ENCODE measurements at regions not wholly inside any gene's neighbourhood (a gene's known extent, or its start where the extent isn't known, plus 50 kb on each side); places are given as distances from the start of the nearest gene placed in this dataset.
A peak's percentile ranks its signal among the peaks of the same experiment; 100 is the strongest.

GRCh38 chrX:45765767-45766166 lies 565.1 kb upstream of the DIPK2B start:
- TF ChIP-seq, protein P1, sequence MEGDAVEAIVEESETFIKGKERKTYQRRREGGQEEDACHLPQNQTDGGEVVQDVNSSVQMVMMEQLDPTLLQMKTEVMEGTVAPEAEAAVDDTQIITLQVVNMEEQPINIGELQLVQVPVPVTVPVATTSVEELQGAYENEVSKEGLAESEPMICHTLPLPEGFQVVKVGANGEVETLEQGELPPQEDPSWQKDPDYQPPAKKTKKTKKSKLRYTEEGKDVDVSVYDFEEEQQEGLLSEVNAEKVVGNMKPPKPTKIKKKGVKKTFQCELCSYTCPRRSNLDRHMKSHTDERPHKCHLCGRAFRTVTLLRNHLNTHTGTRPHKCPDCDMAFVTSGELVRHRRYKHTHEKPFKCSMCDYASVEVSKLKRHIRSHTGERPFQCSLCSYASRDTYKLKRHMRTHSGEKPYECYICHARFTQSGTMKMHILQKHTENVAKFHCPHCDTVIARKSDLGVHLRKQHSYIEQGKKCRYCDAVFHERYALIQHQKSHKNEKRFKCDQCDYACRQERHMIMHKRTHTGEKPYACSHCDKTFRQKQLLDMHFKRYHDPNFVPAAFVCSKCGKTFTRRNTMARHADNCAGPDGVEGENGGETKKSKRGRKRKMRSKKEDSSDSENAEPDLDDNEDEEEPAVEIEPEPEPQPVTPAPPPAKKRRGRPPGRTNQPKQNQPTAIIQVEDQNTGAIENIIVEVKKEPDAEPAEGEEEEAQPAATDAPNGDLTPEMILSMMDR (IDR thresholded peaks at IDR 0.05; ENCODE audit: low read depth, low read length), result no peak
- H3K27me3 ChIP-seq (ENCODE audit: control insufficient read depth, insufficient read depth, low read length), result no peaks in the 10 kb centered on the region
- CTCF ChIA-PET, result interaction anchor here (1.3 kb wide), 1 partner anchor 58 kb away, joined by 5 read pairs; no protein-coding TSS in a partner anchor
- H3K4me3 ChIP-seq (ENCODE audit: low read depth, low read length), result peak overlapping the region; percentile 62
- POLR2A ChIA-PET, result interaction anchor here (0.5 to 1.4 kb wide), 5 partner anchors 39 to 640 kb away, joined by 3 to 8 read pairs (median 3); no protein-coding TSS in a partner anchor
- no peak for DNase-seq (ENCODE audit: low read depth, low spot score)
- no peaks in the 10 kb centered on the region for H3K9me3 ChIP-seq (ENCODE audit: control insufficient read depth, insufficient read depth, low read length)
- H3K27ac ChIP-seq (ENCODE audit: low read depth, low read length), result peak overlapping the region; percentile 33

GRCh38 chrX:45765281-45765680 lies 564.6 kb upstream of the DIPK2B start:
- DNase-seq (ENCODE audit: low read depth, low spot score), result no peak
- Histone ChIP-seq H3K4me3 (ENCODE audit: low read depth, low read length) (peak overlapping the region; percentile 62), H3K9me3 (ENCODE audit: control insufficient read depth, insufficient read depth, low read length) (no peaks in the 10 kb centered on the region), H3K27ac (ENCODE audit: low read depth, low read length) (peak overlapping the region; percentile 33), H3K27me3 (ENCODE audit: control insufficient read depth, insufficient read depth, low read length) (no peaks in the 10 kb centered on the region)
- POLR2A ChIA-PET, result interaction anchor here (0.5 to 1.4 kb wide), 3 partner anchors 41 to 281 kb away, joined by 3 read pairs; no protein-coding TSS in a partner anchor
- TF ChIP-seq, protein P1 (IDR thresholded peaks at IDR 0.05; ENCODE audit: low read depth, low read length), result no peak
- CTCF ChIA-PET, result no interaction called here

DNA sequence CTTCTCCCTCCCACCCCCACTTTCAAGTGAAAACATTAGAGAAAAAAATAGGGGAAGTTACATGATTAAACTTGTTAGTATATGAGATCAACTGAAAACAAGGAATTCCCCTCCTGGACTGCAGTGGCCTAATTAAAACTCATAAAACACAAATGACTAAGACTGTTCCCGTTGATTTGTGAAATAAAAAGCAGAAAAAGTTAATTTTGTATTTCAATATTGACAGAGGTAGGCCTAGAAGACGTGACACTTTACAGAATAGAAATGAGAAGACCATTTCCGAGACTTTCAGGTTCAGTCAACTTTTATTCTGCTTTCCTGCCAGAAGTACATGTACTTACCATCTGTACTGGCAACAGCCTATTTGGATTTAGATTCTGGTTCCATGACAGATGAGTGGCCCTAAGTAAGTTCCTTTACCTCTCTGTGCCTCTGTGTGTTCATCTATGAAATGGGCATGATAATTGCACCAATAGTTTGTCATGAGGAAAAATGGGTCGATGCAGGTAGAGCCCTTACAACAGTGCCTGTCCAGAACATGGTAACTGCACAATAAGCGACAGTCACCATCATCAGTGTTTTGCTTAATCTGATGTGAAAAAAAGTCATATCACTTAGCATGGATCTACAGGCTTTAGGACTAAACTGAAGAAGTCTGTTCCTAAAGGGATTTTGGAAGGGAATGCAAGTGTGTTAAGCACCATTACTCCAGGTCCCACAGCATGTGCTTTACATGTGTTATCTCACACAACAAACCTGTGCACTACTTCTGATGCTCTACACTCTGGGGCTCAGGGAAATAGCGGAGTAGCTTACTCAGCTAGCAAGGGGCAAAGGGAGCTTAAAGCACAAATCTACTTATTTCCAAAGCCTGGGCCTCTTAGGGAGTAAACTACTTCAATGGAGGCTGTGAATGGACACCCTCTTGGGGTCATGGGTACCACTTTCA lies 562.3 kb upstream of the DIPK2B start:
- peak overlapping the region; percentile 62 for H3K27ac ChIP-seq (ENCODE audit: low read depth, low read length)
- TF ChIP-seq, protein P1 (IDR thresholded peaks at IDR 0.05; ENCODE audit: low read depth, low read length), result no peak
- ChIA-PET CTCF (no interaction called here), POLR2A (interaction anchor here (1.0 kb wide), 1 partner anchor 140 kb away, joined by 3 read pairs; no protein-coding TSS in a partner anchor)
- DNase-seq (ENCODE audit: low read depth, low spot score), result no peak
- peak overlapping the region; percentile 10; the same call in 1 of the 2 replicates for H3K4me3 ChIP-seq (ENCODE audit: low read depth, low read length)
- H3K27me3 ChIP-seq (ENCODE audit: control insufficient read depth, insufficient read depth, low read length), result no peaks in the 10 kb centered on the region
- no peaks in the 10 kb centered on the region for H3K9me3 ChIP-seq (ENCODE audit: control insufficient read depth, insufficient read depth, low read length)

DNA sequence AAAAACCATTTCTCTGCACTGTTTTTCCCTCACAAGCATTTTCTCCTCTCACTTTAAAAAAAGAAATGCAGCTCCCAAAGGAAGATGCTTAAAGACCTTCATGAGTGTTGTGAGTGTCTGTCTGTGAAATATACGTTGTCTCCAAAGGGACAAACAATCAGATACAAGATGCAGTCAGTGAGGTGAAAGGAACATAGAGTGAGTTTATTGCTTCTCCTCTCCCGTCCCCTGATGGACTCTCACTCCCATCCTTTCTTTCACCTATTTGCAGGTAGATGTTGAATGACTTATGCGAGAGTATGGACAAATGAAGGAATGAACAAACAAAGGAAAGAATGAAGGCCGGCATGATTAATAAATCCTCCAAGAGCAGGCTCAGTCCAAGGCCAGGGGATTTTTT lies 561.2 kb upstream of the DIPK2B start:
- DNase-seq (ENCODE audit: low read depth, low spot score), result no peak
- no peaks in the 10 kb centered on the region for H3K9me3 ChIP-seq (ENCODE audit: control insufficient read depth, insufficient read depth, low read length)
- H3K27me3 ChIP-seq (ENCODE audit: control insufficient read depth, insufficient read depth, low read length), result no peaks in the 10 kb centered on the region
- TF ChIP-seq, protein P1 (IDR thresholded peaks at IDR 0.05; ENCODE audit: low read depth, low read length), result no peak
- H3K4me3 ChIP-seq (ENCODE audit: low read depth, low read length), result no peak overlapping the region
- H3K27ac ChIP-seq (ENCODE audit: low read depth, low read length), result peak overlapping the region; percentile 22
- ChIA-PET POLR2A (no interaction called here), CTCF (no interaction called here)

Measured in AG04450 (cell line).